NCI-H1092 treated with DMSO at 0.1 percent for 48 hours (cell line): ENCODE measurements at regions not wholly inside any gene's neighbourhood (a gene's known extent, or its start where the extent isn't known, plus 50 kb on each side); places are given as distances from the start of the nearest gene placed in this dataset.
"Not testable (repeated sequence)": the region's sequence is repeated elsewhere in the genome, so short reads cannot be mapped to it uniquely, and the experiment has no call there.

ENCODE experiments used
- DNase-seq: peaks from one replicate; lab custom pipeline; 2025; lab: John Stamatoyannopoulos, UW

DNA sequence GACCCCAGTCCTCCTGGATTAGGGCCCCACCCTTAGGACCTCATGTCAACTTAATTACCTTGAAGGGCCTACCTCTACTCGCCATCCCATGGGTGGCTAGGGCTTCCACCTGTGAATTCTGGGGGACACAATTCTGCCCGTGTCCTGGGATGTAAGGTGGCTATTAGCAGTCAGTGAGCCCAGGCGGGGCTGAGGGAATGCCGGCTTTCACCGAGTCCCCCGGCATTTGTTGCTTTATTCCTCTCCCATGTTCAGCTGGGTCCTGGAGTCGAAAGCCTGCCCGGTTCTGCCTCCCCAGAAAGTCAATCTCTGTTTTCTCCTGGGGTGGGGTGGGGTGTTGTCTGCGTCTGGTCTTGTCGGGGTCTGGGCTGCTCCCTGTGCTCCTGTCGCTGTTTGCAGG lies 125.6 kb downstream of the GLRX3 start:
- no peak for DNase-seq

DNA sequence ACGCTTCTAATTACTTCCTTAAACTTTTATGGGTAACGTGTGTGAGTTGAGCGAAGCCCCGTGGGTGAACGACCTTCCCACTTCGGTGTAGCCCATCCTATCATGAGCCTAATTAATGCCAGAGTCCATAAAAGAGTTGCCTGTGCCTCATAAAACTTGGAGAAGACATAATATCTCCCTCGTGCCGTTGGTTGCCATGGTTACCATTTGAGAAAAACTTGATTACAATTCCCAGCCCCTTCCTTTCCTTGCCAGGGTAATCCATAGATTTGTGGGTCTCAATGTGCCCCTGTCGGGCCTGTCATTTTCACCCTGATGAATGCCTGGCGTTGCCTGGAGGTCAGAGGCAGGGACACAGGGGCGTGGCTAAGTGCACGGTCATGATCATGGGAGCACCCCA lies 127.1 kb downstream of the GLRX3 start:
- DNase-seq = no peak

DNA sequence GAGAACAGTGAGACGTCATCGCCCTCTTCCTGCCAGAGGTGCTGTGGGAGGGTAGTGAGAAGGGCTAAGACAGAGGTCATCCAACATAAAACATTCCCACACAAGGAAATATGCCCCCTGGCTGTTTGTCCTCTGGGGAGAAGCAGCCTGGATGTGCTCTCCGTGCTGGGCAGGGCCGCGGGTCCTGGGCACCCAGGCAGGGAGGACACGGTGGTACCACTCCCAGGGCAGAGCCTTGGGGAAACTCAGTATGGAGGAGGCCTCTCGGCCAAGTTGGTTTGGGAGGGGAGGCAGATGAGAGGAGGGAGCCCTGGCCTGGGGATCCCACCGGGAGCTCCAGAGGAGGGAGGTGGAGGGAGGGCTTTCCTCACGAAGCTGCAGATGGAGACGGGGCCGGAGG lies 129.4 kb downstream of the GLRX3 start:
- DNase-seq = no peak

DNA sequence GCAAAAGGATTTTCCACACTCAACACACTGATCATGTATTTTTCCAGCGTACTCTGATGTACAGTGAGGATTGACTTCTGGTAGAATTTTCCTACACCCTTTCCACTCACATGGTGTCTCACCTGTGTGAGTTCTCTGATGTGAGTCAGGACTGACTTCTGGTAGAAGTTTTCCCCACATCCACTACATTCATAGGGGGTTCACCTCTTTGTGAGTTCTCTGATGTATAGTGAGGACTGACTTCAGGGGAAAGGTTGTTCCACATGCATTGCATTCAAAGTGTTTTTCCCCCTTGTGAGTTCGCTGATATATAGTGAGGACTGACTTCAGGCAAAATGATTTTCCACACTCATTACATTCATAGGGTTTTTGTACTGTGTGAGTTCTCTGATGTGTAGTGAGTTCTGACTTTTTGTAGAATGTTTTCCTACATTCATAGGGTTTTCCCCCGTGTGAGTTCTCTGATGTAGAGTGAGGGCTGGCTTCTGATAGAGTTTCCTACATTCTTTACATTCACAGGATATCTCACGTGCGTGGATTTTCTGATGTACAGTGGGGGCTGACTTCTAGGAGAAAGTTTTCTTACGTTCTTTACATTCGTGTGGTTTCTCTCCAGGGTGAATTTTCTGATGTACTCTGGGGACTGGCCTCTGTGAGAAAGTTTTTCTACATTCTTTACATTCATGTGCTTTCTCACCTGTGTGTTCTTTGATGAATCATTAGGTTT lies 146.5 kb downstream of the GLRX3 start:
- DNase-seq = no peak

DNA sequence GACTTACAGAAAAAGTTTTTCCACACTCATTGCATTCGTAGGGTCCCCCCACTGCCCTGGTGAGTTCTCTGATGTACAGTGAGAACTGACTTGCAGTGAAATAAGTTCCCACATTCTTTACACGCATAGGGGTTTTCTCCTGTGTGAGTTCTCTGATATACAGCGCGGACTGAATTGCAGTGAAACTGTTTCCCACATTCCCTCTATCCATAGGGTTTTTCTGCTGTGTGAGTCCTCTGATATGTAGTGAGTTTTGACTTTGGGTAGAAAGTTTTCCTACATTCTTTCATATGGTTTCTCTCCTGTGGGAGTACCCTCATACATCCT lies 147.0 kb downstream of the GLRX3 start:
- DNase-seq = no peak

DNA sequence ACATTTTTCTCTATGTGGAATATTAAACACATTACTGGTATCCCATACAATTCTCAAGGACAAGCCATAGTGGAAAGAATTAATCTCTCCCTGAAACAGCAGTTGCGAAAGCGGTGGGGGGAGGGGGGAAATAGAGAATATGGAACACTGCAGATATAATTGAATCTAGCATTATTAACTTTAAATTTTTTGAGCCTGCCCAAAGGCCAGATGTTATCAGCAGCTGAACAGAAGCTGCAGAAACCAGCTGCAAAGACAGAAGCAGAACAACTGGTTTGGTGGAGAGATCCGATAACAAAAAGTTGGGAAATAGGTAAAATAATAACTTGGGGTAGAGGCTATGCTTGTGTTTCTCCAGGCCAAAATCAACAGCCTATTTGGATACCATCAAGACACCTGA lies 159.6 kb downstream of the GLRX3 start:
- DNase-seq = not testable (repeated sequence)

DNA sequence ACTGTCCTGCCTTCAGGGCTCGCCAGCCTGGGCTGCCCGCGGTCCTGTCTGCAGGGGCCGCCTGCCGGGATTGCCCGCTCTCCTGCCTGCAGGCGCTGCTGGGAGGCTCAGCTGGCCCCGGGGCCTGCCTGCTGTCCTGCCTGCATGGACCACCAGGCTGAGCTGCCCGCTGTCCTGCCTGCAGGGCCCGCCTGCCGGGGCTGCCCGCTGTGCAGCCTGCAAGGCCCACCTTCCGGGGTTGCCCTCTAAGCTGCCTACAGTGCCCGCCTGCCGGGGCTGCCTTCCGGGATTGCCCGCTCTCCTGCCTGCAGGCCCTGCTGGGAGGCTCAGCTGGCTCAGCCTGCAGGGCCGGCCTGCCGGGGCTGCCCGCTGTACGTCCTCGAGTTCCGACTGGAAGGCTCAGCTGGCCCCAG lies 164.4 kb downstream of the GLRX3 start:
- DNase-seq = no peak

DNA sequence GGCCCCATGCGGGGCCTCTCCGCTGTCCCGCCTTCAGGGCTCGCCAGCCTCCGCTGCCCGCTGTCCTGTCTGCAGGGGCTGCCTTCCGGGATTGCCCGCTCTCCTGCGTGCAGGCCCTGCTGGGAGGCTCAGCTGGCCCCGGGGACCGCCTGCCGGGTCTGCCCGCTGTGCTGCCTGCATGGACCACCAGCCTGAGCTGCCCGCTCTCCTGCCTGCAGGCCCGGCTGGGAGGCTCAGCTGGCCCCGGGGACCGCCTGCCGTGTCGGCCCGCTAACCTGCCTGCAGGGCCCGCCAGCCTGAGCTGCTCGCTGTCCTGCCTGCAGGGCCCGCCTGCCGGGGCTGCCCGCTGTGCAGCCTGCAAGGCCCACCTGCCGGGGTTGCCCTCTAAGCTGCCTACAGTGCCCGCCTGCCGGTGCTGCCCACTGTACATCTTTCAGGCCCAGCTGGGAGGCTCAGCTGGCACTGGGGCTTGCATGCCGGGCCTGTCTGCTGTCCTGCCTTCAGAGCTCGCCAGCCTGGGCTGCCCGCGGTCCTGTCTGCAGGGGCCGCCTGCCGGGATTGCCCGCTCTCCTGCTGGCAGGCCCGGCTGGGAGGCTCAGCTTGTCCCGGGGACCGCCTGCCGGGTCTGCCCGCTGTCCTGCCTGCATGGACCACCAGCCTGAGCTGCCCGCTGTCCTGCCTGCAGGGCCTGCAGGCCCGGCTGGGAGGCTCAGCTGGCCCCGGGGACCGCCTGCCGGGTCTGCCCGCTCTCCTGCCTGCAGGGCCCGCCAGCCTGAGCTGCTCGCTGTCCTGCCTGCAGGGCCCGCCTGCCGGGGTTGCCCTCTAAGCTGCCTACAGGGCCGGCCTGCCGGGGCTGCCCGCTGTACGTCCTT lies 165.1 kb downstream of the GLRX3 start:
- DNase-seq = peak; percentile 69

DNA sequence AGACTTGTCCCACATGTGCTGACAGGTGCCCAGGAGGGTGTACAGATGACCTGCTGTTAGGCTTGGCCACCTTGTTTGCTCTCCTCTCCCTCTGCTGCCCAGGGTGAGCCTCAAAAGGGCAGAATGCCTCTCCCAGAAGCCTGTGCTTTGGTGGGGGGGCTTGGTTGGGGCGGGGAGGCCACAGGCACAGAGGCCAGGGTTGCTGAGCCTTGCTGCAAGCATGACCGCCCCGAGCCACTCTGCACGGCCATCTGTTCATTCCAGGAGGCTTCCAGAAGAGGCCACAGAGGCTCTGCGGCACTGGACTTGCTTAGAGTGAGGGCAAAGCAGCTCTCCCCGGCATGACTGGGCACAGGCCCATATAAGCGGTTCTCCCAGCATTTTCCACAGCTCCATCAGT lies 190.8 kb downstream of the GLRX3 start:
- no peak for DNase-seq

DNA sequence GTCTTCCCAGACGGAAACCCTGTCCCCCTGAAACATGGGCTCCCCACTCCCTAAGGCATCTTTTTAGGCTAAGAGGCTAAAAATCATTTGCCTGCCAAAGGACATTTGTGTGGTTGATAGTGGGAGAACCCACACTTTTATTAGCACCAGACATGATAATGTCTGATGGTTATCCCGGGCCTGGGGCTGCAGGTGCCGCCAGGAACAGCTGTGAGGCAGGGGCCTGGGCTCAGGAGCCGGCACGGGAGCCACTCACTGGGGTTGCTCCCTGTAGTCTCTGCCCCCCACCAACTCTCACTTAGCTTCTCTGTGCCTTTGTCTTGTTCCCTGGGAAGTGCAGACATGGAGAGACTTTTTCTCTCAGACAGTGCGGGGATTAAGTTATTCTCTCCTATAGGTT lies 193.6 kb downstream of the GLRX3 start:
- no peak for DNase-seq

DNA sequence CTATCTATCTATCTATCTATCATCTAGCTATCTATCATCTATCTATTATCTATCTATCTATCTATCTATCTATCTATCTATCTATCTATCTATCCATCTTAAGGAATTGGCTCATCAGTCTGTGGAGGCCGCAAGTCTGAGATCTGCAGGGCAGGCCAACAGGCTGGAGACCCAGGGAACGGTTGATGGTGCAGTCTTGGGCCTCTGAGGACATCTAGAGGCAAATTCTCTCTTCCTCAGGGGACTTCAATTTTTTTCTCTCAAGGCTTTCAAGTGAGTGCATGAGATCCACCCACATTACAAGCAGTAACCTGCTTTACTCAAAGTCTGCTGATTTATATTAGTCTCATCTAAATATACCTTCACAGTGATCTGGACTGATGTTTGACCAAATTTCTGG lies 197.0 kb downstream of the GLRX3 start:
- DNase-seq = peak; percentile 11

DNA sequence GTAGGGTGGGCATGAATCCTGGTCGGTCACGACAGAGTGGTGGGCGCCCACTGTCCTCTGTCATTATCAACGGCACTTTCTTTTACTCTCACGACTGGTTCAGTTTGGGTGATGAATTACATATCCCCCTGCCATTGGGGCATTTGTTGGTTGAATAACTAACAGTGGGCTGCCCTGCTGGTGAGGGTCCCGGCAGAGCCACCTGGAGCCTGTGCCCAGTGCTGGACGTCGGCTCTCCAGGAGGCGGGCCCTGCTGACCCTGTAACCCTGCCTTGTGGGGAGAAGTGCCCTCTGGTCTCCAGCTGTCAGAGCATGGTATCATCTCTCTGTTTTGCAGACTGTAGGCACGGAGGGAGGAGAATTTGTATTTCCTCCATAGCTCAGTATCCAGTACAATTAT lies 199.1 kb downstream of the GLRX3 start:
- DNase-seq = no peak

DNA sequence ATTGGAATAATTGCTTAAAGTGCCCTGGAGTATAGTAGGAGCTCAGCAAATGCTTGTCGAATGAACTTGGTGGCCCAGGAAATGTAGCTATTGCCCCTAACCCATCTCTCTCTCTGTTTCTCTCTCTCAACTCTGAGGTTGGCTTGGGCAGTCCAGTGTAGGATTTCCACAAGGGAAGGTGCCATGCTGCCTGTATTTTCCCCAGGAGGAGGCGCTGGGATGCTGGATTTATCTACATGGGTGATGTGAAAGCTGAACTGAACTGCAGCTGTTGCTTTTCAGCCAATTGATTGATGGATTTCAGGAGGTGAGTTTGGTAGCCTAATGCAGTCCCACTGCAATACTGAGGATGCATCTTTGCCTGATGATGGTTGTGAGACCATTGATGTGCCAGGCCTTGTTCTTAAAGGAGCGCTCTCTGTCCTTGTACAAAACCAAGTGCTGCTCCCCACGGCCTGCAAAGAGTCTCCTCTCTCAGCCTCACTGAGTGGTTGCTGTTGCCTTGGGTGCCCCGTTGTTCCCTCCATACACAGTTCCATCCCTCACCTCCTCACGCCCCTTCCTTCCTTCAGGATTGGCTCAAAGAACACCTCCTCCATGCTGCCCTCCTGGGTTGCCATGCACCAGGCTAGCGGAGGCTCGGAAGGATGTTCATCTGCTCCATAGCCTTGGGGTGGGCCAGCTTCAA lies 200.6 kb downstream of the GLRX3 start:
- DNase-seq = peak; percentile 5

DNA sequence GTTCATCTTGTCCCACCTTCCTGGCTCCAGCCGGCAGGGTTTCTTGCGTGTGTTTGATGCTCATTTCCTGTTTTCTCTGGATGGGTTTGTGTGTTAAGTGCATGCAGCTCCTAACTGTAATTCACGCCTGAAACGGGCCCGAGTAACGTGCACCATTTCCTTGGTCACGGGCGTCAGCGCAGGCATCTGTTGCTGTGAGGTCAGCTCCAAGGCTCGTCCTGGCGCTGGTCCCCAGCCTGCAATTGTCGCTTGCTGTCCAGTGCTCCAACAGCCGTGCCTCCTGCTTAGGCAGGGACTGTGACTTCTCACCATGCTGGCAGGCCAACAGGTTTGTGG lies 201.1 kb downstream of the GLRX3 start:
- DNase-seq = no peak

DNA sequence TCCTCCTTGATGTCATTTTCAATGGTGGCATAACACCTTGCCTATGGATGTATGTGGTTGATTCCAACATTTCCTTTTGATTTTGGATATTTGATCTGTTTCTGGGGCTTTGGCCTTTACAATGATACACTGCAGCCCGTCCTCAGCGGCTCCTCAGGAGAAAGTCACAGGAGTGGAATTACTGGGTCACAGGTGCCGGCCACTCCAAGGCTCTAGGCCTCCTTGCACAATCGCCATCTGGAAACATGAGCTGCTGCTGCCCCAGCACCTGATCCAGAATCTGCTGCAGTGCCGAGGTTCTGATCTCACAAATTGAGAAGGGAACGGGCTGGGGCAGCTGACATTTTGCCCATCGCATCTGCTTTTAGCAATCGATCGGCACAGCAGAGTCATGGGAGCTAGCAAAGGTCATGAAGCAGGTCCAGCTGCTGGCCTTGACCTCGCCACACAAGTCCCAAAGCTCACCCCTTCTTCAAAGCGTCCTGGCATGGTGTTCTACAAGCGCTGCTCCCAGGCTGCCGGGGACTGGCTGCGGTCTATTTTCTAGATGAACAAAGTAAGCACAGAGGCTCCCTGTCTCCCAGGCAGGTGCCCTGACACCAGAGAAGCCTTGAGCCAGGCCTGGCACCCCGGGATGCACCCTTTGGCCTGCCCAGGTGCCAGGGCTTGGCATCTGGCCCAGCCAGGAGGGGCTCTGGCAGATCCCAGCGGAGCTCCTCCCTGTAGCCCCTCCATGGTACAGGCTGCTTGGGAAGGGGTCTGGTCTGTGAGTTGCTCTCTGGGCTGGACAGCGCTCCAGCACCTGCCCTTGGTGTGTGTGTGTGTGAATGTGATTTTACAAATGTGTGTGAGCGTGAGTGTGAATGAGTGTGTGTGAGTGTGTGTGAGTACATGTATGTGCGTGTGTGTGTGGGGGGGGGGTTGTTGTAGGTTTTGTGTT lies 201.8 kb downstream of the GLRX3 start:
- DNase-seq = no peak

DNA sequence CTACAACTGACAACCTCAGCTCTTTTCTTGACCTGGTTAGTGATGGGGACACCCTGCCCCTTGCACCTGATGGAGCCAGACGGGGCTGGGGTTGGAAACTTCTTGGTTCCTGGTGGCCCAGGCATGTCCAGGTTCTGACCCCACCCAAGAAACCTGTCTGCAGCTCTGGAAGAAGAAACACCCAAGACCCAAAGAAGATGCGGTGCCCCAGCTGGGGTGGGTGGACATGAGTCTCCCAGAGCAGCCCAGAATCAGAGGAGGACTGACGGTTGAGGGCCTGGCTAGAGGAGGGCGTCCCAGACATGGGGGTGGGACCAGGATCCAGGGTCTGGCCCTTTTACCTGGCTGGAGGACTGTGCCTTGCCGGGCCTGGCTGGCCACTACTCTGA lies 202.4 kb downstream of the GLRX3 start:
- no peak for DNase-seq

DNA sequence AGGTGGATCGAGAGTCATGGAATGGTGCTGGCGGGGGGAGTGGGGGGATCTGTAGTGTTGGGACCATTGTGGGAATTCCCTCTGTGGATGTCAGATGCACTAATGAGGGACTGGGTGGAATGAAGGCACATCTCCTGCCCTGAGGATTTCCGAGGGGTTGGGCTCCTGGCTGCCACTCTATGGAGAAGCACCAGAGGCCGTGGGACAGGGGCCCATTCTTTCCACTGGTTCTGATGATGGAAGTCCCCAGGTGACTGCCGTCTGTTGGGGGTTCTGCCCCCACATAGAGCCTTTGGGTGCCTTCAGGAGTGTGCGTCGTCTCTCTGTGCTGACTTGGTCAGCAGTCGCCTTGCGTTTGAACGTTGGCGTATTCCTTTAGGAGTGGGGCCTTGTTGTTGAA lies 202.9 kb downstream of the GLRX3 start:
- no peak for DNase-seq

DNA sequence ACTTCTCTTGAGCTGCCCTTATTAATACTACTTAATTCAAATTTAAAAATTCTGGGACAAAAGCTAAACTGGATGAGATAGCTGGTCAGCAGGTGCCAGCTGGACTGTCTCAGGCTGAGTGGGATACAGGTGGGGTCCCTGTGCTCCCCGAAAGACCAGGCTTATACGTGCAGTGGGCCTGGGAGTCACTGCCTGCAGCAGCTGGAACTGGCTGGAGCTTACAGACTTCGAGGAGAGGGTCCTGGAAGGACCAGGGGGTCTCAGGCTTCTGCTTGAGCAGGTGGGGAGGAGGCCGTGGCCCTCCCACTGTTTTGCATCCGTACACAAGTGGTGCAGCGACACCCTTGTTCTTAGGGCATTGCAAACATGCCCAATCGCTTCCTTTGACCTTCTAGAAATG lies 203.7 kb downstream of the GLRX3 start:
- DNase-seq = no peak

DNA sequence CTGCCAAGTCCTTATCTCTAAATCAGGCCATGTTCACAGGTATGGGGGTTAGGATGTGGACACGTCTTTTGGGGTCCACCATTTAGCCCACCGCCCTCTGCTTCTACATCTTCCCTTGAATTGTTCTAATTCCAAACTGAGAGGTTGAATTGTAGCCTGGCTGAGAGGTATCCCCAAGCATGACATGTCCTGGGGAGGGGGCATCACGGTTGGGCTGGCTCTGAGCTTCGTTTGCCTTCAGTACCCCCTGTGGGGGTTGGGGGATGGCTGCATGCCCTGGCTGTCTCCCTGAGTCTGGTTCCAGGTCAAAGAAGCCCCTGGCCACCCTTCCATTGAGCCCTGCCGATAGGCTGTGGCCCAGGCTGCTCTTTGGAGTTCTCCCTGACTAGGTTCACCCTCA lies 204.6 kb downstream of the GLRX3 start:
- no peak for DNase-seq

DNA sequence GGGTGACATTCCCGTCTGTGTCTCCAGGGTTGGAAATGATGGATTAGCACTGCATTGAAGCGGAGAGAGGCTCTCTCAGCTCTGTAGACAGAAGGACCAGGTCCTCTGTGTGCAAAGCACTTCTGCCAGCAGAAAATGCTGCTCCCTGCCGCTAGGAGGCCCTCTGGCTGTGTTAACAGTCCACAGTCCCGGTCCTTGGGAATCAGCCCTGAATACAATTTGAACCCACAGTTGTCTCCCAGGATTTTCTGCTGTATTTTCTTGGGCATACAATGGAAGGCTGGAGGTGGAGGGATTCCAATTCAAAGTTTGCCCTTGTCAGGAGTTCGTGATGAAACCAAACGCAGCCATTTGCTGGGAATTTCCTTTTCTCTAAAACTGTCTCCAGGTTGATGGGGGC lies 205.2 kb downstream of the GLRX3 start:
- DNase-seq = peak; percentile 25

DNA sequence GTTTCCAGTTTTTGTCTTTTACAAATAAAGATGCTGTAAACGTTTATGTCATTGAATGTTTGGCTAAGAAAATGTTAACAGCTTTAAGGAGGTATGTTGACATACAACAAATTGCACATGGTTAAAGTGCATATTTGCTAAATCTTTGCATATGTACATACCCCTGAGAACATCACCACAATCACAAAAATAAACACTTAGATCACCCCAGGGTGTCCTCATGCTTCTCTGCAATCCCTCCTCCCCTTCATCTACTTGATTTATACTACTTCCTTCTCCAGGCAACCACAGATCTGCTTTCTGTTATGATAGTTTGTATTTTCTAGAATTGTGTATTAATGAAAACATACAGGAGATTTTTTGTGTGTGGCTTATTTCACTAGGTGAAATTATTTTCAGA lies 209.5 kb downstream of the GLRX3 start:
- peak; percentile 7 for DNase-seq

DNA sequence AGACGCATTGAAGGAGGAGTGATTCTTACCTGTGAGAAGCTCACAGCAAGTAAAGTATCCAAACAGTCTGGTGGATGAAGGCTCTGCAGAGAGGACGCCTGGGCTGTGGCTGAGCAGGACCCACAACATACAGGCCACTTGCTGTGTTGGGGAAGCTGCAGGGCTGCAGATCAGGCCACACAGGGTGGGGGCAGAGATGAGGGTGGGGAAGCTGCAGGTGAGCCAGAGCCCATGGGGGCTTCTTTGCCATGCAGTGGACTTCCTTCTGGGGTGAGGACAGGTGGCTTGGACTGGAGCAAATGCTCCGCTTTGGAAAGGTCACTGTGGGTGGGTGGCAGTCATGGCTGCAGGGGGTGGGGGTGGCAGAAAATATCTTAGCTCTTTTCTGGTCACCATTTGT lies 214.8 kb downstream of the GLRX3 start:
- DNase-seq = no peak
